Astrocyte (in vitro differentiated cells and primary cell): ENCODE measurements at regions not wholly inside any gene's neighbourhood (a gene's known extent, or its start where the extent isn't known, plus 50 kb on each side); places are given as distances from the start of the nearest gene placed in this dataset.

Experiments used
- DNase-seq: peaks from one replicate; pipeline ENCODE4 v3.0.0-alpha.2; 2010; ENCODE audit warnings: low read depth
- FAIRE-seq: peaks from 2 replicates; lab custom pipeline; 2011; peaks lifted over from hg19 to GRCh38; lab: Jason Lieb, UNC
- H2AFZ ChIP-seq: 2 replicates; pipeline ENCODE4 v1.6.0; 2012; ENCODE audit warnings: low read depth, low read length, inconsistent platforms
- H3K27ac ChIP-seq: 2 replicates; pipeline ENCODE4 v1.5.1; 2011; ENCODE audit warnings: low read depth, low read length, inconsistent platforms
- H3K27me3 ChIP-seq: 2 replicates; pipeline ENCODE4 v1.6.0; 2011; ENCODE audit warnings: low read length, inconsistent platforms; ENCODE audit not compliant: insufficient read depth
- H3K36me3 ChIP-seq: 2 replicates; pipeline ENCODE4 v1.5.1; 2011; ENCODE audit warnings: low read length, inconsistent platforms; ENCODE audit not compliant: insufficient read depth
- H3K4me1 ChIP-seq: 2 replicates; pipeline ENCODE4 v1.5.1; 2011; ENCODE audit warnings: low read length, inconsistent platforms; ENCODE audit not compliant: insufficient read depth
- H3K4me2 ChIP-seq: 2 replicates; pipeline ENCODE4 v1.6.0; 2012; ENCODE audit warnings: low read length, inconsistent platforms
- H3K4me3 ChIP-seq: 2 replicates; pipeline ENCODE4 v1.5.1; 2011; ENCODE audit warnings: low read depth, mild to moderate bottlenecking, low read length, inconsistent platforms; ENCODE audit not compliant: insufficient read depth
- H3K79me2 ChIP-seq: 2 replicates; pipeline ENCODE4 v1.6.0; 2012; ENCODE audit warnings: mild to moderate bottlenecking, low read length, inconsistent platforms; ENCODE audit not compliant: insufficient read depth
- H3K9ac ChIP-seq: 2 replicates; pipeline ENCODE4 v1.6.0; 2012; ENCODE audit warnings: mild to moderate bottlenecking, low read length, inconsistent platforms
- H3K9me3 ChIP-seq: 2 replicates; pipeline ENCODE4 v1.5.1; 2012; ENCODE audit warnings: low read depth, mild to moderate bottlenecking, low read length, inconsistent platforms; ENCODE audit not compliant: insufficient read depth
- H4K20me1 ChIP-seq: 2 replicates; pipeline ENCODE4 v1.6.0; 2012; ENCODE audit warnings: low read length, inconsistent platforms; ENCODE audit not compliant: insufficient read depth
- H3K27ac Mint-ChIP-seq: one replicate; pipeline ENCODE4 v1.8.0; 2021; ENCODE audit warnings: mild to moderate bottlenecking, mixed read lengths; ENCODE audit not compliant: unreplicated experiment
- H3K27me3 Mint-ChIP-seq: one replicate; pipeline ENCODE4 v1.8.0; 2021; ENCODE audit warnings: low read depth, mixed read lengths; ENCODE audit not compliant: unreplicated experiment
- H3K36me3 Mint-ChIP-seq: one replicate; pipeline ENCODE4 v1.8.0; 2021; ENCODE audit warnings: low read depth, mixed read lengths; ENCODE audit not compliant: unreplicated experiment
- H3K4me1 Mint-ChIP-seq: one replicate; pipeline ENCODE4 v1.8.0; 2021; ENCODE audit warnings: low read depth, mixed read lengths; ENCODE audit not compliant: unreplicated experiment
- H3K4me3 Mint-ChIP-seq: one replicate; pipeline ENCODE4 v1.8.0; 2021; ENCODE audit warnings: mild to moderate bottlenecking, moderate library complexity, mixed read lengths; ENCODE audit not compliant: unreplicated experiment
- H3K9me3 Mint-ChIP-seq: one replicate; pipeline ENCODE4 v1.8.0; 2021; ENCODE audit warnings: mild to moderate bottlenecking, mixed read lengths; ENCODE audit not compliant: unreplicated experiment
- EZH2 ChIP-seq: IDR thresholded peaks from 2 replicates; pipeline ENCODE4 v1.6.1; 2012; ENCODE audit warnings: mild to moderate bottlenecking, low read length, inconsistent platforms; ENCODE audit not compliant: insufficient read depth
- TF ChIP-seq, protein P1 (sequence below): IDR thresholded peaks from 2 replicates; pipeline ENCODE4 v1.5.1; 2011; ENCODE audit warnings: low read depth, mild to moderate bottlenecking, inconsistent platforms, low read length, moderate library complexity; ENCODE audit not compliant: insufficient read depth

DNA sequence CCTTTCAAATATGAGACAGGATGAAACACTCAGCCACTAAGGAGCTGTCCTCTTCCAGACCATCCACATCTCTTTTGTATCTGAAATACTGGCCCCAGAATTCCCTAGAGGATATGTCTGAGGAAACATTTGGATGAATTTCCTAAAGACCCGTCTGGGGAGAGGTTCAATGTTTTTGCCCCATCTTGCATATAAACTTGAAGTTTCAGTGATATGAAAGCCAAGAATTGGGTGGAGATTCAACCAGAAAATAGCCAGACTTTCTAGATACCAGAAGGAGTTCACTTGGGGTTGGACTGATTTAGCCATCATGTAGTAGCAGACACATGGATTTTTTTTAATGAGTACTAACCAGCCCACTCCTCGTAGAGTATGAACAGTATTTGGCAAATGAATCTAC lies 182.0 kb downstream of the PLPP3 start:
- H3K36me3 ChIP-seq: no peaks in the 10 kb centered on the region
- H3K79me2 ChIP-seq: no peaks in the 10 kb centered on the region
- no peak overlapping the region for H3K4me3 ChIP-seq
- H3K9me3 ChIP-seq: no peaks in the 10 kb centered on the region
- no peaks in the 10 kb centered on the region for H3K27me3 ChIP-seq
- Mint-ChIP-seq H3K4me3 (no peak overlapping the region), H3K9me3 (peaks cover 4% of the 10 kb centered on the region), H3K27ac (no peak overlapping the region), H3K27me3 (peaks cover 22% of the 10 kb centered on the region), H3K4me1 (no peaks in the 10 kb centered on the region), H3K36me3 (no peaks in the 10 kb centered on the region)
- TF ChIP-seq, protein P1, sequence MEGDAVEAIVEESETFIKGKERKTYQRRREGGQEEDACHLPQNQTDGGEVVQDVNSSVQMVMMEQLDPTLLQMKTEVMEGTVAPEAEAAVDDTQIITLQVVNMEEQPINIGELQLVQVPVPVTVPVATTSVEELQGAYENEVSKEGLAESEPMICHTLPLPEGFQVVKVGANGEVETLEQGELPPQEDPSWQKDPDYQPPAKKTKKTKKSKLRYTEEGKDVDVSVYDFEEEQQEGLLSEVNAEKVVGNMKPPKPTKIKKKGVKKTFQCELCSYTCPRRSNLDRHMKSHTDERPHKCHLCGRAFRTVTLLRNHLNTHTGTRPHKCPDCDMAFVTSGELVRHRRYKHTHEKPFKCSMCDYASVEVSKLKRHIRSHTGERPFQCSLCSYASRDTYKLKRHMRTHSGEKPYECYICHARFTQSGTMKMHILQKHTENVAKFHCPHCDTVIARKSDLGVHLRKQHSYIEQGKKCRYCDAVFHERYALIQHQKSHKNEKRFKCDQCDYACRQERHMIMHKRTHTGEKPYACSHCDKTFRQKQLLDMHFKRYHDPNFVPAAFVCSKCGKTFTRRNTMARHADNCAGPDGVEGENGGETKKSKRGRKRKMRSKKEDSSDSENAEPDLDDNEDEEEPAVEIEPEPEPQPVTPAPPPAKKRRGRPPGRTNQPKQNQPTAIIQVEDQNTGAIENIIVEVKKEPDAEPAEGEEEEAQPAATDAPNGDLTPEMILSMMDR: no peak
- TF ChIP-seq EZH2: no peak
- no peaks in the 10 kb centered on the region for H3K4me1 ChIP-seq
- FAIRE-seq (no peak), DNase-seq (no peak)
- H3K27ac ChIP-seq: no peak overlapping the region
- no peak overlapping the region for H3K9ac ChIP-seq
- H4K20me1 ChIP-seq: no peaks in the 10 kb centered on the region
- no peak overlapping the region for H2AFZ ChIP-seq
- no peak overlapping the region for H3K4me2 ChIP-seq

DNA sequence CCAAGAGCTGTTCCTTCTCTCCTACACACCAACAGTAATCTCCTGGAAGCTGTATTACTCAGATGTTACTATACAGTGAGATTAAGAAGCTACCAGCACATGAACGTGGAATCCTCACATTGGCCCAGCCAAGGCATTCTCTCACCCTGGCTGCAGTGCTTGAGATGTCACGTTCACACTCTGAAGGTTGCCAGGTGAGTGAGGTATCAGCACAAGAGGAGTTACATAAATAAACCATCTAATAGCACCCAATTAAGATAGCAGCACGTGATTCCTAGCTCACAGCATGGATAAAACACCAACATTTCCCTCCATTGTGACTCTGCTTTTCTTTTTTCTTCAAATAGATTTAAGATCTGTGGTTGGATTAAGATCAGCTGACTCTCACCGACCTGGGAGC lies 182.8 kb downstream of the PLPP3 start:
- TF ChIP-seq, protein P1: no peak
- no peak for TF ChIP-seq EZH2
- H3K4me3 Mint-ChIP-seq: no peak overlapping the region
- H3K4me1 ChIP-seq: no peaks in the 10 kb centered on the region
- H3K79me2 ChIP-seq: no peaks in the 10 kb centered on the region
- no peaks in the 10 kb centered on the region for H3K36me3 ChIP-seq
- DNase-seq (no peak), FAIRE-seq (peak; percentile 17)
- H3K4me3 ChIP-seq: no peak overlapping the region
- no peak overlapping the region for H3K9ac ChIP-seq
- no peak overlapping the region for H2AFZ ChIP-seq
- no peak overlapping the region for H3K4me2 ChIP-seq
- H3K9me3 Mint-ChIP-seq: peaks cover 4% of the 10 kb centered on the region
- no peaks in the 10 kb centered on the region for H3K4me1 Mint-ChIP-seq
- no peaks in the 10 kb centered on the region for H3K36me3 Mint-ChIP-seq
- no peaks in the 10 kb centered on the region for H4K20me1 ChIP-seq
- no peak overlapping the region for H3K27ac ChIP-seq
- peaks cover 30% of the 10 kb centered on the region for H3K27me3 Mint-ChIP-seq
- H3K9me3 ChIP-seq: no peaks in the 10 kb centered on the region
- no peak overlapping the region for H3K27ac Mint-ChIP-seq
- no peaks in the 10 kb centered on the region for H3K27me3 ChIP-seq

DNA sequence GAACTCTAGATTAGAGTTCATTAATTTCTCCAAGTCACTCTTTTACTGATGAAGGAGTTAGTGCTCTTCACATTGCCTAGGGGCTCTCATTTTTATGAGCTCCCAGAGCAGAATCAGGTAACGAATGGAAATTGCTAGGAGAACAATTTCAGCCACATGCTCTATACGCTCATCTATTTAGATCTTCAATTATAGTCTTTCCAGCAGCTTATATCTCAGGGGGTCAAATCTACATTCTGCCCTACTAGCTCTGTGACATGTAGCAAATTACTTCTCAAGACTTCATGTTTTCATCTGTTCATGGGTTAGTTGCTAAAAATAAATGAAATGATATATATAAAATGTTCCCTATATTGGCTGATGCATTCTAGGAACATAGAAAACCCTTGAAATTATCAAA lies 183.6 kb downstream of the PLPP3 start:
- no peak overlapping the region for H3K9ac ChIP-seq

More for the DNA sequence above, 183.6 kb downstream of the PLPP3 start:
- H2AFZ ChIP-seq: no peak overlapping the region
- no peak overlapping the region for H3K4me2 ChIP-seq
- Mint-ChIP-seq H3K27me3 (peaks cover 32% of the 10 kb centered on the region), H3K4me3 (no peak overlapping the region), H3K9me3 (peaks cover 4% of the 10 kb centered on the region), H3K4me1 (no peaks in the 10 kb centered on the region), H3K36me3 (no peaks in the 10 kb centered on the region), H3K27ac (no peak overlapping the region)
- no peaks in the 10 kb centered on the region for H3K4me1 ChIP-seq
- no peaks in the 10 kb centered on the region for H3K36me3 ChIP-seq
- DNase-seq (no peak), FAIRE-seq (no peak)
- H3K27me3 ChIP-seq: no peaks in the 10 kb centered on the region
- no peaks in the 10 kb centered on the region for H3K79me2 ChIP-seq
- no peak for TF ChIP-seq EZH2
- TF ChIP-seq, protein P1: no peak
- no peak overlapping the region for H3K4me3 ChIP-seq
- no peaks in the 10 kb centered on the region for H4K20me1 ChIP-seq
- H3K27ac ChIP-seq: no peak overlapping the region
- H3K9me3 ChIP-seq: no peaks in the 10 kb centered on the region
